Pancreas (tissue), 10 donors: ENCODE measurements at regions not wholly inside any gene's neighbourhood (a gene's known extent, or its start where the extent isn't known, plus 50 kb on each side); places are given as distances from the start of the nearest gene placed in this dataset.

Experiments
- ATAC-seq, 4 donors: fragments of 200-7000 bp; cut with Tn5 transposase; one replicate each; pipeline versions ENCODE4 v1.8.0 to v1.9.1; 2020; ENCODE audit warnings: mild to moderate bottlenecking in 4 of 4, moderate library complexity in 4 of 4
- DNase-seq, 6 donors: peaks; one replicate each; pipeline ENCODE4 v3.0.0-alpha.2; 2020
- FAIRE-seq: peaks from 2 replicates; lab custom pipeline; 2012; peaks lifted over from hg19 to GRCh38; lab: Jason Lieb, UNC
- H3K27ac ChIP-seq, 4 donors: fragments of 200-600 bp; sonication (generic); 1 replicate in 3 of 4; 2 replicates in 1 of 4; pipeline versions ENCODE4 v1.5.0 to v1.8.0; 2020
- H3K27me3 ChIP-seq, 4 donors: fragments of 200-600 bp; one replicate each; pipeline ENCODE4 v1.8.0; 2021
- H3K36me3 ChIP-seq, 3 donors: fragments of 200-600 bp; sonication (generic) in 1 of 3; one replicate each; pipeline versions ENCODE4 v1.5.0 to v1.8.0; 2020 to 2021
- H3K4me1 ChIP-seq, 3 donors: fragments of 200-600 bp; one replicate each; pipeline ENCODE4 v1.8.0; 2021
- H3K4me3 ChIP-seq, 4 donors: fragments of 200-600 bp; sonication (generic) in 2 of 4; one replicate each; pipeline versions ENCODE4 v1.5.0 to v1.8.0; 2020 to 2021
- H3K9me3 ChIP-seq, 4 donors: fragments of 200-600 bp; one replicate each; pipeline ENCODE4 v1.8.0; 2021
- CTCF ChIP-seq, 4 donors: fragments of 200-600 bp; sonication (generic) in 3 of 4; IDR thresholded peaks; one replicate each; pipeline versions ENCODE4 v1.5.0 to v1.8.0; 2021; ENCODE audit warnings: antibody characterized with exemption in 4 of 4
- WGBS, 2 donors: extraction: QIAGEN DNeasy Blood & Tissue Kit; methylation state at CpG; one replicate each; pipeline ENCODE4 v1.1.7; 2013; 5-methylcytosine and 5-hydroxymethylcytosine counted together
- intact Hi-C, 3 donors: fragments of 100-400 bp; cut with DNase I; formaldehyde crosslinking; loops; one replicate each; pipeline versions ENCODE4 v1.11.1 to v1.14.2; 2022
- donor health status: healthy with polysubstance abuse.
- donor health status: DM: no; HTN: no; CAD: no; lungs with moderate emphysema.
- donor health status: DM: no; HTN: no; CAD: no.
- donor health status: control.
- donor health status: control.
- donor health status: Bipolar disorder and iron deficiency.
- donor health status: DM: yes; HTN: yes; CAD: no.
- donor health status: DM: no; HTN: no; CAD: no.
- donor health status: DM: no; HTN: no; CAD: no.
- donor health status: DM: yes; HTN: yes; CAD: no.

GRCh38 chr7:125661677-125662076 is 732.1 kb upstream of the POT1 start:
- DNase-seq (peak in 3 of 6 donors; percentile 15 to 73 (median 30)), ATAC-seq (peak; percentile 70 to 97 (median 92)), FAIRE-seq (no peak)
- H3K4me3 ChIP-seq: no peak overlapping the region
- peaks cover 8 to 24% (median 21%) of the 10 kb centered on the region in 3 donors for H3K4me1 ChIP-seq
- H3K27me3 ChIP-seq: no peaks in the 10 kb centered on the region
- H3K36me3 ChIP-seq: no peaks in the 10 kb centered on the region
- WGBS, 2 donors: 25 to 27% methylated on average over 3 of the region's 3 CpGs
- peak overlapping the region in 1 of 4 donors; percentile 42 for H3K27ac ChIP-seq
- no peak for TF ChIP-seq CTCF (IDR thresholded peaks at IDR 0.05)
- intact Hi-C loops: no loop called here
- no peaks in the 10 kb centered on the region for H3K9me3 ChIP-seq

- TF ChIP-seq CTCF (IDR thresholded peaks at IDR 0.05): no peak
- no peak overlapping the region for H3K4me3 ChIP-seq
- FAIRE-seq: no peak
- peaks cover 8 to 24% (median 21%) of the 10 kb centered on the region in 3 donors for H3K4me1 ChIP-seq
- no peak for ATAC-seq
- no peaks in the 10 kb centered on the region for H3K27me3 ChIP-seq
- no peaks in the 10 kb centered on the region for H3K9me3 ChIP-seq
- intact Hi-C loops: no loop called here
- H3K27ac ChIP-seq: no peak overlapping the region
- no peaks in the 10 kb centered on the region for H3K36me3 ChIP-seq
- WGBS, 2 donors: 84 to 85% methylated on average over 3 of the region's 3 CpGs
- DNase-seq: no peak
Measured at GRCh38 chr7:125661006-125661405, 731.4 kb upstream of the POT1 start.

DNA sequence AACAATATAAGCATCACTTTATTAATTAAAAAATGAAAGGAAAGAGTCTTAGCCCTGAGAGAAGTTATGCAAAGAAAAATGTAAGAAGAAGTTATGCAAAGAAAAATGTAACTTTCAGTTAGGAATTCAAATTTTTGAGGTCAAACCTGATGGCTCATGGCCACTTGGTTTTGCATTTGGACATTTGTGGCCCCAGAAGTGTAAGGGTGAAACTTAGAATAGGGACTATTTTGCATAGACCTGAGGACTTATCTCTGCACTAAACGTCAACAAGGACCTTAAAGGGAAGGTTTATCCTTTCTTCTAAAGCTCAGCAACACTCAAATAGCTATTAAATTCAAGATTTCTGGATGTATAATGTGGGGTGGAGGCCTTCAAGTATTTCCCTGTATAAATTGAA is 724.5 kb upstream of the POT1 start:
- no peak for FAIRE-seq
- no peaks in the 10 kb centered on the region for H3K9me3 ChIP-seq
- ATAC-seq: no peak
- DNase-seq: no peak
- peaks cover 0 to 3% (median under 1%) of the 10 kb centered on the region in 3 donors for H3K4me1 ChIP-seq
- no peak overlapping the region for H3K27ac ChIP-seq
- intact Hi-C loops: no loop called here
- H3K27me3 ChIP-seq: no peaks in the 10 kb centered on the region
- no peak for TF ChIP-seq CTCF (IDR thresholded peaks at IDR 0.05)
- WGBS, 2 donors: 48% methylated on average over 1 of the region's 1 CpG
- H3K36me3 ChIP-seq: no peaks in the 10 kb centered on the region
- H3K4me3 ChIP-seq: no peak overlapping the region

- 82 to 91% methylated on average over 8 of the region's 8 CpGs for WGBS, 2 donors
- no peaks in the 10 kb centered on the region for H3K27me3 ChIP-seq
Measured at GRCh38 chr7:125651823-125652528, 722.4 kb upstream of the POT1 start.

More at GRCh38 chr7:125651823-125652528, 722.4 kb upstream of the POT1 start:
- DNase-seq: no peak
- no peak for FAIRE-seq
- Histone ChIP-seq H3K36me3 (no peaks in the 10 kb centered on the region), H3K9me3 (no peaks in the 10 kb centered on the region), H3K4me1 (peaks cover 0 to 13% (median 10%) of the 10 kb centered on the region in 3 donors), H3K4me3 (no peak overlapping the region), H3K27ac (no peak overlapping the region)
- intact Hi-C loops: no loop called here
- ATAC-seq: no peak
- no peak for TF ChIP-seq CTCF (IDR thresholded peaks at IDR 0.05)
